GM12878 (cell line): ENCODE measurements at regions not wholly inside any gene's neighbourhood (a gene's known extent, or its start where the extent isn't known, plus 50 kb on each side); places are given as distances from the start of the nearest gene placed in this dataset.

Experiments used
- ATAC-seq: fragments of 200-7000 bp; cut with Tn5 transposase; 3 replicates; pipeline ENCODE4 v1.9.1; 2020; ENCODE audit warnings: mild to moderate bottlenecking, moderate library complexity
- BruUV-seq: library from RNA; stranded (reverse); fragments of 400-500 nt; replicated peaks from 2 replicates; lab custom pipeline; 2021; lab: Mats Ljungman, UMichigan
- CTCF ChIA-PET: fragments of 300-600 bp; sonication (Branson Sonifier 250); formaldehyde crosslinking; extraction: SDS; loops from one replicate; lab custom pipeline; 2021; ENCODE audit warnings: inconsistent platforms; lab: Yijun Ruan, JAX
- POLR2A ChIA-PET: fragments of 350-600 bp; formaldehyde crosslinking; extraction: SDS; loops from one replicate; lab custom pipeline; 2021; ENCODE audit warnings: inconsistent platforms; lab: Charles Lee
- RAD21 ChIA-PET: fragments of 300-600 bp; sonication (Branson Sonifier 250); formaldehyde crosslinking; loops from one replicate; lab custom pipeline; 2023; ENCODE audit warnings: antibody characterized with exemption; ENCODE audit not compliant: unreplicated experiment; lab: Charles Lee
- SMC1A ChIA-PET: fragments of 300-600 bp; sonication (Branson Sonifier 250); formaldehyde crosslinking; loops from one replicate; lab custom pipeline; 2023; ENCODE audit not compliant: unreplicated experiment, uncharacterized antibody; lab: Charles Lee
- DNase-seq: peaks from one replicate; pipeline ENCODE4 v3.0.0-alpha.2; 2011; ENCODE audit warnings: low read depth, low spot score
- FAIRE-seq: peaks from 3 replicates; lab custom pipeline; 2011; peaks lifted over from hg19 to GRCh38; lab: Jason Lieb, UNC
- H2AFZ ChIP-seq: 2 replicates; pipeline ENCODE4 v1.6.0; 2011; ENCODE audit warnings: low read depth, low read length, control low read depth; ENCODE audit not compliant: control insufficient read depth
- H3K27ac ChIP-seq: 2 replicates; pipeline ENCODE4 v1.5.1; 2011; ENCODE audit warnings: control low read depth; ENCODE audit not compliant: control insufficient read depth, insufficient read depth
- H3K27me3 ChIP-seq, 2 experiments: replicated peaks in 1 of 2; 2 replicates each; pipeline versions ENCODE4 v1.6.0 to v1.6.1; 2011; ENCODE audit warnings: low read length in 1 of 2; ENCODE audit not compliant: control insufficient read depth in 2 of 2, insufficient read depth in 2 of 2
- H3K36me3 ChIP-seq, 2 experiments: 2 replicates each; pipeline ENCODE4 v1.5.1; 2011; ENCODE audit warnings: low read length in 1 of 2; ENCODE audit not compliant: control insufficient read depth in 2 of 2, insufficient read depth in 2 of 2
- H3K4me1 ChIP-seq: 2 replicates; pipeline ENCODE4 v1.6.1; 2011; ENCODE audit warnings: mild to moderate bottlenecking, low read length, moderate library complexity, mixed read lengths; ENCODE audit not compliant: control insufficient read depth, insufficient read depth
- H3K4me2 ChIP-seq: 2 replicates; pipeline ENCODE4 v1.6.0; 2011; ENCODE audit warnings: control low read depth; ENCODE audit not compliant: control insufficient read depth, insufficient read depth
- H3K4me3 ChIP-seq: fragments of 200-600 bp; sonication (generic); 2 replicates; pipeline ENCODE4 v1.5.1; 2016
- H3K79me2 ChIP-seq: 2 replicates; pipeline ENCODE4 v1.6.0; 2011; ENCODE audit warnings: low read length; ENCODE audit not compliant: control insufficient read depth, insufficient read depth
- H3K9ac ChIP-seq: 2 replicates; pipeline ENCODE4 v1.8.0; 2011; ENCODE audit warnings: low read length, control low read depth, mixed read lengths; ENCODE audit not compliant: control insufficient read depth, insufficient read depth
- H3K9me3 ChIP-seq: replicated peaks from 3 replicates; pipeline ENCODE4 v1.5.1; 2011; ENCODE audit warnings: mild to moderate bottlenecking, low read length; ENCODE audit not compliant: control insufficient read depth, insufficient read depth
- H4K20me1 ChIP-seq: 2 replicates; pipeline ENCODE4 v1.6.0; 2011; ENCODE audit not compliant: control insufficient read depth, insufficient read depth
- ASH2L ChIP-seq: fragments of 300-600, 200-600 bp; sonication (generic); IDR thresholded peaks from 2 replicates; pipeline ENCODE4 v1.6.1; 2017; ENCODE audit warnings: low read depth, mild to moderate bottlenecking, borderline replicate concordance
- CHD1 ChIP-seq: IDR thresholded peaks from 2 replicates; pipeline ENCODE4 v1.6.1; 2012; ENCODE audit warnings: low read depth, low read length, improper control_type of control experiment
- CREM ChIP-seq: IDR thresholded peaks from 2 replicates; pipeline ENCODE4 v1.6.1; 2014; ENCODE audit warnings: antibody characterized with exemption, low read depth
- ETV6 ChIP-seq, 2 experiments: fragments of 450-650 bp in 1 of 2; IDR thresholded peaks in 1 of 2; conservative IDR thresholded peaks in 1 of 2; 2 replicates each; pipeline ENCODE4 v1.6.1; 2014; ENCODE audit warnings: antibody characterized with exemption in 1 of 2, borderline replicate concordance in 1 of 2, low read depth in 1 of 2, mild to moderate bottlenecking in 1 of 2, moderate library complexity in 1 of 2
- RCOR1 ChIP-seq: conservative IDR thresholded peaks from 2 replicates; pipeline ENCODE4 v1.6.1; 2012; ENCODE audit warnings: low read depth, low read length, improper control_type of control experiment
- SP1 ChIP-seq: IDR thresholded peaks from one replicate; pipeline ENCODE4 v1.6.1; 2011; ENCODE audit warnings: low read depth, low read length
- ZBTB11 ChIP-seq: fragments of 450-650 bp; formaldehyde crosslinking; IDR thresholded peaks from 2 replicates; pipeline ENCODE4 v1.5.0; 2022; ENCODE audit warnings: mild to moderate bottlenecking, missing genetic modification characterization
- ZBTB33 ChIP-seq: fragments of 450-650 bp; IDR thresholded peaks from 2 replicates; pipeline ENCODE4 v1.6.1; 2017; ENCODE audit warnings: mild to moderate bottlenecking
- WGBS: methylation state at CpG from one replicate; pipeline ENCODE4 v1.1.6; 2016; ENCODE audit warnings: low lambda C conversion rate; ENCODE audit not compliant: insufficient replicate concordance, insufficient coverage; ENCODE audit errors: missing lambda C conversion rate; 5-methylcytosine and 5-hydroxymethylcytosine counted together
- in situ Hi-C: fragments of 300-500 bp; cut with MboI; formaldehyde crosslinking; loops from 9 replicates; pipeline ENCODE4 v1.14.3; 2018; ENCODE audit warnings: mixed read lengths
- intact Hi-C: fragments of 100-400 bp; cut with micrococcal nuclease; formaldehyde crosslinking; loops from one replicate; pipeline ENCODE4 v1.14.2; 2022; ENCODE audit not compliant: unreplicated experiment

- H2AFZ ChIP-seq, result no peak overlapping the region
- DNase-seq, result no peak
- H3K9ac ChIP-seq, result no peak overlapping the region
- intact Hi-C loops (no loop called here), in situ Hi-C loops (no loop called here)
- CTCF ChIA-PET, result no interaction called here
- no peaks in the 10 kb centered on the region for H4K20me1 ChIP-seq
- H3K27ac ChIP-seq, result no peak overlapping the region
- no TSS peak for BruUV-seq
- H3K36me3 ChIP-seq, result no peaks in the 10 kb centered on the region
- RAD21 ChIA-PET, result no interaction called here
- FAIRE-seq, result no peak
- no peak overlapping the region for H3K4me2 ChIP-seq
- 36% methylated on average over 7 of the region's 7 CpGs for WGBS
- ATAC-seq, result no peak
- no peaks in the 10 kb centered on the region; a peak in 1 of 4 replicates for H3K27me3 ChIP-seq
- SMC1A ChIA-PET, result no interaction called here
- H3K4me1 ChIP-seq, result no peaks in the 10 kb centered on the region
- TF ChIP-seq ASH2L (no peak), CHD1 (no peak), ETV6 (conservative IDR thresholded peaks at IDR 0.05 in 1 of 2, IDR thresholded peaks at IDR 0.05 in 1 of 2; ENCODE audit: borderline replicate concordance in 1 of 2, low read depth in 1 of 2) (no peak), ZBTB11 (CRISPR knock-in tag) (no peak), CREM (no peak), ZBTB33 (no peak), RCOR1 (no peak), SP1 (no peak)
- no peaks in the 10 kb centered on the region for H3K9me3 ChIP-seq
- H3K79me2 ChIP-seq, result no peaks in the 10 kb centered on the region
- no peak overlapping the region for H3K4me3 ChIP-seq
- POLR2A ChIA-PET, result no interaction called here
Measured at GRCh38 chr2:101569886-101570520, 95.1 kb upstream of the RFX8 start.
